ENCODE measurements at regions not wholly inside any gene's neighbourhood (a gene's known extent, or its start where the extent isn't known, plus 50 kb on each side); places are given as distances from the start of the nearest gene placed in this dataset.

DNA sequence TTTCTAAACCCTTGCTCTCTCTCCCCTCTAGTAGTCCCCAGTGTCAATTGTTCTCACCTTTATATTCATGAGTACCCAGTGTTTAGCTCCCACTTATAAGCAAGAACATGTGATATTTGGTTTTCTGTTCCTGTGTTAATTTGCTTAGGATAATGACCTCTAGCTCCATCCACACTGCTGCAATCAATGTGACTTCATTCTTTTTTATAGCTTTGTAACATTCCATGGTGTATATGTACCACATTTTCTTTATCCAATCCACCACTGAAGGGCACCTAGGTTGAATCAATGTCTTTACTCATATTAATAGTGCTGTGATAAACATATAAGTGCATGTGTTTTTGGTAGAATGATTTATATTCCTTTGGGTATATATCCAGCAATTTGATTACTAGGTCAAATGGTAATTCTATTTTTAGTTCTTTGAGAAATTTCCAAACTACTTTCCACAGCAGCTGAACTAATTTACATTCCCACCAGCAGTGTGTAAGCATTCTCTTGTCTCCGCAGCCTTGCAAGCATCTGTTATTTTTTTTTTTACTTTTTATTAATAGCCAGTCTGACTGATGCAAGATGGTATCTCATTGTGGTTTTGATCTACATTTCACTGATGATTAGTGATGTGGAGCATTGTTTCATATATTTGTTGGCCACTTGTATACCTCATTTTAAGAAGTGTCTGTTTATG, 277.8 kb downstream of the LTN1 start:
- Histone ChIP-seq H3K4me3 (ENCODE audit: low read length in 2 of 2) (no peak overlapping the region), H3K36me3 (ENCODE audit: control insufficient read depth in 1 of 2, insufficient read depth in 2 of 2, low read length in 1 of 2) (no peaks in the 10 kb centered on the region), H3K27ac (ENCODE audit: low read depth in 1 of 2, low read length in 2 of 2) (no peak overlapping the region), H3K4me1 (ENCODE audit: control insufficient read depth in 1 of 2, insufficient read depth in 2 of 2, low read length in 2 of 2) (no peaks in the 10 kb centered on the region), H3K27me3 (ENCODE audit: control insufficient read depth in 1 of 2, insufficient read depth in 2 of 2, low read length in 1 of 2) (no peaks in the 10 kb centered on the region), H3K9me3 (ENCODE audit: control insufficient read depth, low read length) (no peaks in the 10 kb centered on the region)
- 57% methylated on average over 1 of the region's 1 CpG for WGBS, 2 donors
- DNase-seq (no peak), ATAC-seq (ENCODE audit: low FRiP score) (no peak)
- intact Hi-C loops (cut with DNase I): no loop called here

DNA sequence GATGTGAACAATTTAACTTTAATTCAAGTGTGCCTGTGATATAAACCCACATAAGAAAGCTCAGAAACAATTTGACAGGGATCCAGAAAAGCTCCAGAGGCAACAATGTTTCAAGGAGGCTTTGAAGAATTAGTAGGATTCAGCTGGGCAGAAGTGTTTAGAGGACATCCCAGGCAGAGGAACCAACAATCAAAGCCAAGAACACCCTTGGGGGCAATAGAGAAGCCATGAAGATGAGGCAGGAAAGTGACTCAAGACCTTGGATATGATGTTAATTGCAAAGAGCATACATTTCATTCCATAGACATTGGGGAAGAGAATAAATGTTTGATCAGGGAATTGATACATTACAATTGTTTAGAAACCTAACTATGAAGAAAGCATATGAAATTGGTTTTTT, 280.3 kb downstream of the LTN1 start:
- H3K27me3 ChIP-seq (ENCODE audit: control insufficient read depth in 1 of 2, insufficient read depth in 2 of 2, low read length in 1 of 2): no peaks in the 10 kb centered on the region
- DNase-seq (no peak), ATAC-seq (ENCODE audit: low FRiP score) (no peak)
- no peak overlapping the region for H3K27ac ChIP-seq (ENCODE audit: low read depth in 1 of 2, low read length in 2 of 2)
- H3K4me1 ChIP-seq (ENCODE audit: control insufficient read depth in 1 of 2, insufficient read depth in 2 of 2, low read length in 2 of 2): no peaks in the 10 kb centered on the region
- intact Hi-C loops (cut with DNase I): no loop called here
- no peak overlapping the region for H3K4me3 ChIP-seq (ENCODE audit: low read length in 2 of 2)
- no peaks in the 10 kb centered on the region for H3K9me3 ChIP-seq (ENCODE audit: control insufficient read depth, low read length)
- H3K36me3 ChIP-seq (ENCODE audit: control insufficient read depth in 1 of 2, insufficient read depth in 2 of 2, low read length in 1 of 2): no peaks in the 10 kb centered on the region

- no peak overlapping the region for H3K4me3 ChIP-seq (ENCODE audit: low read length in 2 of 2)
- H3K9me3 ChIP-seq (ENCODE audit: control insufficient read depth, low read length): no peaks in the 10 kb centered on the region
- DNase-seq (no peak), ATAC-seq (ENCODE audit: low FRiP score) (no peak)
- WGBS, 2 donors: 20 to 36% methylated on average over 4 of the region's 4 CpGs
- H3K27ac ChIP-seq (ENCODE audit: low read depth in 1 of 2, low read length in 2 of 2): no peak overlapping the region
- H3K4me1 ChIP-seq (ENCODE audit: control insufficient read depth in 1 of 2, insufficient read depth in 2 of 2, low read length in 2 of 2): peaks cover 3 to 7% of the 10 kb centered on the region in 2 donors
- intact Hi-C loops (cut with DNase I): no loop called here
- no peaks in the 10 kb centered on the region for H3K27me3 ChIP-seq (ENCODE audit: control insufficient read depth in 1 of 2, insufficient read depth in 2 of 2, low read length in 1 of 2)
- H3K36me3 ChIP-seq (ENCODE audit: control insufficient read depth in 1 of 2, insufficient read depth in 2 of 2, low read length in 1 of 2): no peaks in the 10 kb centered on the region
Measured at GRCh38 chr21:28705616-28706015, 287.1 kb downstream of the LTN1 start.

- Histone ChIP-seq H3K4me3 (ENCODE audit: low read length in 2 of 2) (no peak overlapping the region), H3K36me3 (ENCODE audit: control insufficient read depth in 1 of 2, insufficient read depth in 2 of 2, low read length in 1 of 2) (no peaks in the 10 kb centered on the region), H3K9me3 (ENCODE audit: control insufficient read depth, low read length) (no peaks in the 10 kb centered on the region), H3K27me3 (ENCODE audit: control insufficient read depth in 1 of 2, insufficient read depth in 2 of 2, low read length in 1 of 2) (no peaks in the 10 kb centered on the region), H3K4me1 (ENCODE audit: control insufficient read depth in 1 of 2, insufficient read depth in 2 of 2, low read length in 2 of 2) (peaks cover 3 to 7% of the 10 kb centered on the region in 2 donors), H3K27ac (ENCODE audit: low read depth in 1 of 2, low read length in 2 of 2) (peak overlapping the region in 1 of 2 donors; percentile 57)
- peak; percentile 29 for ATAC-seq (ENCODE audit: low FRiP score)
- intact Hi-C loops (cut with DNase I): no loop called here
- WGBS, 2 donors: 0 to 9% methylated on average over 5 of the region's 5 CpGs
- peak in 1 of 2 donors; percentile 59 for DNase-seq
Measured at GRCh38 chr21:28704746-28705145, 287.9 kb downstream of the LTN1 start.

- Histone ChIP-seq H3K36me3 (ENCODE audit: control insufficient read depth in 1 of 2, insufficient read depth in 2 of 2, low read length in 1 of 2) (no peaks in the 10 kb centered on the region), H3K4me1 (ENCODE audit: control insufficient read depth in 1 of 2, insufficient read depth in 2 of 2, low read length in 2 of 2) (peaks cover 3 to 7% of the 10 kb centered on the region in 2 donors), H3K9me3 (ENCODE audit: control insufficient read depth, low read length) (no peaks in the 10 kb centered on the region), H3K4me3 (ENCODE audit: low read length in 2 of 2) (no peak overlapping the region), H3K27ac (ENCODE audit: low read depth in 1 of 2, low read length in 2 of 2) (no peak overlapping the region), H3K27me3 (ENCODE audit: control insufficient read depth in 1 of 2, insufficient read depth in 2 of 2, low read length in 1 of 2) (no peaks in the 10 kb centered on the region)
- ATAC-seq (ENCODE audit: low FRiP score) (no peak), DNase-seq (no peak)
- intact Hi-C loops (cut with DNase I): no loop called here
- 70 to 73% methylated on average over 2 of the region's 2 CpGs for WGBS, 2 donors
Measured at GRCh38 chr21:28703861-28704260, 288.8 kb downstream of the LTN1 start.

DNA sequence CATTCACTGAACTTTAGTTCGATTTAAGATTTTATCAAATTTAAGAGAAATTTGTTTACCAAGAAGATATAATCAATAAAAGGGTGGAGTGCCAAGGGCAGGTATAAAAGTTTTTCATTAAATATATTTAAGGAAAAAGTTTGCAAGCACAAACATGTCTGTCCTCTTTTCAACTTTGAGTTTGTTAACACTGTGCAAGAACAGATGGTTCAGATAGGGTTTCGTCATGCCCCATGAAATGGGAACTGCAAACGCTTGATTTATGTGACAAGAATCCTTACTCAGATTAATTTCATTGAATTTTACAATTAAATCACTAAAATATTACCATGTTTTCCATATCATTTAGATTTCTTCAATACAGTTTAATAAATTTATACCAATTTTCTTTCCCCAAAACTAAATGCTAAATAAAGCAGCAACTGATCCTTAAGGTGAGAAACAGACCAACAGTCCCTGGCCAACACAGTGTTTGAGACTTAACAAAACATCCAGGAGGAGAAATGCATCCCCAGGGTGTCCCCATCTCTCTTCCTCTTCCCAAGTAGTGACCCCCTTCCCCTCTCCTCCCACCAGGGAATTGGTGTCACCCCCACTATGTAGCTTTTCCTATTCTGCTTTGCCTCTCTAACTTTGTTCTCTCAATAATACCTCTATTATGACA, 292.9 kb downstream of the LTN1 start:
- Histone ChIP-seq H3K4me1 (ENCODE audit: control insufficient read depth in 1 of 2, insufficient read depth in 2 of 2, low read length in 2 of 2) (peaks cover 0 to 4% of the 10 kb centered on the region in 2 donors), H3K9me3 (ENCODE audit: control insufficient read depth, low read length) (no peaks in the 10 kb centered on the region), H3K27ac (ENCODE audit: low read depth in 1 of 2, low read length in 2 of 2) (no peak overlapping the region), H3K36me3 (ENCODE audit: control insufficient read depth in 1 of 2, insufficient read depth in 2 of 2, low read length in 1 of 2) (no peaks in the 10 kb centered on the region), H3K4me3 (ENCODE audit: low read length in 2 of 2) (no peak overlapping the region), H3K27me3 (ENCODE audit: control insufficient read depth in 1 of 2, insufficient read depth in 2 of 2, low read length in 1 of 2) (no peaks in the 10 kb centered on the region)
- intact Hi-C loops (cut with DNase I): no loop called here
- DNase-seq (no peak), ATAC-seq (ENCODE audit: low FRiP score) (no peak)
- WGBS, 2 donors: 89 to 96% methylated on average over 3 of the region's 3 CpGs

GRCh38 chr21:28699186-28699585, 293.5 kb downstream of the LTN1 start:
- no peak for ATAC-seq (ENCODE audit: low FRiP score)
- Histone ChIP-seq H3K9me3 (ENCODE audit: control insufficient read depth, low read length) (no peaks in the 10 kb centered on the region), H3K27me3 (ENCODE audit: control insufficient read depth in 1 of 2, insufficient read depth in 2 of 2, low read length in 1 of 2) (no peaks in the 10 kb centered on the region), H3K27ac (ENCODE audit: low read depth in 1 of 2, low read length in 2 of 2) (no peak overlapping the region), H3K4me3 (ENCODE audit: low read length in 2 of 2) (no peak overlapping the region), H3K36me3 (ENCODE audit: control insufficient read depth in 1 of 2, insufficient read depth in 2 of 2, low read length in 1 of 2) (no peaks in the 10 kb centered on the region), H3K4me1 (ENCODE audit: control insufficient read depth in 1 of 2, insufficient read depth in 2 of 2, low read length in 2 of 2) (peaks cover 0 to 4% of the 10 kb centered on the region in 2 donors)
- no peak for DNase-seq
- intact Hi-C loops (cut with DNase I): no loop called here
- WGBS, 2 donors: 81 to 88% methylated on average over 1 of the region's 1 CpG

DNA sequence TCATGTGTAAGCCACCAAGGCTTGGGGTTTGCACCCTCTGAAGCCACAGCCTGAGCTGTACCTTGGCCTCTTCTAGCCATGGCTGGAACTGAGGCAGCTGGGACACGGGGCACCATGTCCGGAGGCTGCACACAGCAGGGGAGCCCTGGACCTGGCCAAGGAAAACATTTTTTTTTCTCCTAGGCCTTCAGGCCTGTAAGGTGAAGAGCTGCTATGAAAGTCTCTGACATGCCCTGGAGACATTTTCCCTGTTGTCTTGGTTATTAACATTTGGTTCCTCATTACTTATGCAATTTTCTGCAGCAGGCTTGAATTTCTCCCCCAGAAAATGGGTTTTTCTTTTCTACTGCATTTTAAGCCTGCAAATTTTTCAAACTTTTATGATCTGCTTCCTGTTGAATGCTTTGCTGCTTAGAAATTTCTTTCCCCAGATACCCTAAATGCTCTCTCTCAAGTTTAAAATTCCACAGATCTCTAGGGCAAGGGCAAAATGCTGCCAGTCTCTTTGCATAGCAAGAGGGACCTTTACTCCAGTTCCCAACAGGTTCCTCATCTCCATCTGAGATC, 295.8 kb downstream of the LTN1 start:
- H3K36me3 ChIP-seq (ENCODE audit: control insufficient read depth in 1 of 2, insufficient read depth in 2 of 2, low read length in 1 of 2): no peaks in the 10 kb centered on the region
- DNase-seq (no peak), ATAC-seq (ENCODE audit: low FRiP score) (no peak)
- H3K4me1 ChIP-seq (ENCODE audit: control insufficient read depth in 1 of 2, insufficient read depth in 2 of 2, low read length in 2 of 2): no peaks in the 10 kb centered on the region
- H3K27me3 ChIP-seq (ENCODE audit: control insufficient read depth in 1 of 2, insufficient read depth in 2 of 2, low read length in 1 of 2): no peaks in the 10 kb centered on the region
- H3K27ac ChIP-seq (ENCODE audit: low read depth in 1 of 2, low read length in 2 of 2): no peak overlapping the region
- 21 to 24% methylated on average over 2 of the region's 2 CpGs for WGBS, 2 donors
- no peak overlapping the region for H3K4me3 ChIP-seq (ENCODE audit: low read length in 2 of 2)
- no peaks in the 10 kb centered on the region for H3K9me3 ChIP-seq (ENCODE audit: control insufficient read depth, low read length)
- intact Hi-C loops (cut with DNase I): no loop called here

- DNase-seq: no peak
Measured at GRCh38 chr21:28693476-28693875, 299.2 kb downstream of the LTN1 start.

More at GRCh38 chr21:28693476-28693875, 299.2 kb downstream of the LTN1 start:
- Histone ChIP-seq H3K27me3 (ENCODE audit: control insufficient read depth in 1 of 2, insufficient read depth in 2 of 2, low read length in 1 of 2) (no peaks in the 10 kb centered on the region), H3K4me3 (ENCODE audit: low read length in 2 of 2) (no peak overlapping the region), H3K9me3 (ENCODE audit: control insufficient read depth, low read length) (no peaks in the 10 kb centered on the region), H3K4me1 (ENCODE audit: control insufficient read depth in 1 of 2, insufficient read depth in 2 of 2, low read length in 2 of 2) (no peaks in the 10 kb centered on the region), H3K36me3 (ENCODE audit: control insufficient read depth in 1 of 2, insufficient read depth in 2 of 2, low read length in 1 of 2) (no peaks in the 10 kb centered on the region), H3K27ac (ENCODE audit: low read depth in 1 of 2, low read length in 2 of 2) (no peak overlapping the region)
- no peak for ATAC-seq (ENCODE audit: low FRiP score)
- intact Hi-C loops (cut with DNase I): no loop called here
- 98% methylated on average over 2 of the region's 2 CpGs for WGBS, 2 donors
